ENCODE measurements at regions not wholly inside any gene's neighbourhood (a gene's known extent, or its start where the extent isn't known, plus 50 kb on each side); places are given as distances from the start of the nearest gene placed in this dataset.

DNA sequence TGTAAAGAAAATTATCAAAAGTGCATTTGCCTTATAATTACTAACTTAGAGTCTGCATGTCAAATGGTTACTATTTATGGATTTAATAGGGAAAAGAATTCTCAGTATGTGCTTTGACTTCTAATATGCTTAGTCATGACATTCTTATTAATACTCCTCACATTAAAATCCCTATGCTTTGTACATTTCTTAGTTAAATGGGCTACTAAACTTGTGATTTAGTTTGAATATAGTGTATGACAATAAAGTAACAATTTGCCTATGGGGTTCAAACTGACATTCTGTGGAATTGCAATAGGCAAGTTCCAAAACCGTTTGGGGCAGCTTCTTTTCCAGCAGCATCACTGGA, 361.9 kb upstream of the TMTC1 start:
- intact Hi-C loops (cut with micrococcal nuclease), result no loop called here
- Histone ChIP-seq H3K9me3 (replicated peaks) (no peaks in the 10 kb centered on the region), H3K4me1 (no peaks in the 10 kb centered on the region), H3K27ac (replicated peaks) (no peak overlapping the region), H3K4me3 (no peak overlapping the region), H3K27me3 (ENCODE audit: low read depth) (no peaks in the 10 kb centered on the region), H3K36me3 (no peaks in the 10 kb centered on the region)
- TF ChIP-seq, protein P1, sequence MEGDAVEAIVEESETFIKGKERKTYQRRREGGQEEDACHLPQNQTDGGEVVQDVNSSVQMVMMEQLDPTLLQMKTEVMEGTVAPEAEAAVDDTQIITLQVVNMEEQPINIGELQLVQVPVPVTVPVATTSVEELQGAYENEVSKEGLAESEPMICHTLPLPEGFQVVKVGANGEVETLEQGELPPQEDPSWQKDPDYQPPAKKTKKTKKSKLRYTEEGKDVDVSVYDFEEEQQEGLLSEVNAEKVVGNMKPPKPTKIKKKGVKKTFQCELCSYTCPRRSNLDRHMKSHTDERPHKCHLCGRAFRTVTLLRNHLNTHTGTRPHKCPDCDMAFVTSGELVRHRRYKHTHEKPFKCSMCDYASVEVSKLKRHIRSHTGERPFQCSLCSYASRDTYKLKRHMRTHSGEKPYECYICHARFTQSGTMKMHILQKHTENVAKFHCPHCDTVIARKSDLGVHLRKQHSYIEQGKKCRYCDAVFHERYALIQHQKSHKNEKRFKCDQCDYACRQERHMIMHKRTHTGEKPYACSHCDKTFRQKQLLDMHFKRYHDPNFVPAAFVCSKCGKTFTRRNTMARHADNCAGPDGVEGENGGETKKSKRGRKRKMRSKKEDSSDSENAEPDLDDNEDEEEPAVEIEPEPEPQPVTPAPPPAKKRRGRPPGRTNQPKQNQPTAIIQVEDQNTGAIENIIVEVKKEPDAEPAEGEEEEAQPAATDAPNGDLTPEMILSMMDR (IDR thresholded peaks at IDR 0.05; ENCODE audit: borderline replicate concordance), result no peak
- no peak for DNase-seq

DNA sequence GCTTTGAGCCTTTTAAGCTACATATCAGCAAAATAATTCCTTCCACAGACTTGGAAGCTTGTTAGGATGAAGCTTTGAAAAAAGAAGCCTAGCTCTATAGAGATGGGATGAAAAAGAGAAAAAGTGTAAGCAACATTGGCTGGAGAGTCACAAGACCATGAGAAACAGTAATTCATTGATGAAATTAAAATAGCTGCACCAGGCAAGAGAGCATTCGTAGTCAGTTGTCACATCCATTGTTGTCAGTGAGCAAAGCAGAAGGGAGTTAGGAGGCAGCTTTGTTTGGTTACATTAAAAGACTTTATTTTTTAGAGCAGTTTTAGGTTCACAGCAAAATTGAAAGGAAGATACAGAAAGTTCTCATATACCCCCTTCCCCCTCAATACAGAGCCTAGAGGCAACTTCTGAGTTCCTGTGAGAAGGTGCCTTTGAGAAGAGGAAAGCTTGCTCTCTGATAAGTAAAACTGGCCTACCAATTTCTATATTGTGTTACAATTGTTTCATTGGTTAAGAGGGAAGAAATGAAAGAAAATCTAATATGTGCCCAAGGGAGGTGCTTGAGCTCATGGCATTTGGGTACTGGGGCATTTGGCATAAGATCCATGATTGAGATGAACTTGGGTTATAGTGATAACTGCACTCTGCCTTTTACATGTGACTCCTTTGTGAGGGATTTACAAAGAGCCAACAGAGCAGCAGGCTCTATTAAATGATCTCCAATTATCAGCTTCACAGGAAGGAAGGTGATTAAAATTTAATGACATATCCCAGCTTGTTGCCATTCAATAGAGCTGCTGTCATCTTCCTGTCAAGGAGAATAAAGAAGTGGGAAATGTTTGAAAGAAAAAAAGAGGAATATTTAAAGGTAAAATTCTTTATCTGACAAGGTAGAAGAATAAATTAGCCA, 361.3 kb upstream of the TMTC1 start:
- intact Hi-C loops (cut with micrococcal nuclease), result no loop called here
- H3K4me3 ChIP-seq, result no peak overlapping the region

DNA sequence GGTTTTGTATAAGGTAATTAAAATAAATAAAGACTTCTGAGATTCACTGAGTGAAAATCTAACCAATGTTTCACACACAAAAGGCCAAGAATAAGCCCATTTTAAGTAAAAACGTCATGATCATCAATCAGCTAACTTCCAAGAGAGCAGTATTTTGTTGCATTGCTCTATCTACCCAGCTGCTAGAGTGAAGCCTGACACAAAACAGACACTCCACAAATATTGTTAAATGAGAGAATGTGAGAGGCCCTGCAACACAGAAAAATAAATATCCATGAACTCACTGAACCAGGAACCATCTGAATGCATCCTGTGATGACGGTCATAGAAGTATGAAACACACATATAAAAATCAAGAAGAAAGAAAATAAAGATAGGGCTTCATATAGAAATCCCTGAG, 358.6 kb upstream of the TMTC1 start:
- no peak overlapping the region for H3K27ac ChIP-seq (replicated peaks)
- no peaks in the 10 kb centered on the region for H3K4me1 ChIP-seq
- DNase-seq, result no peak
- no peak overlapping the region for H3K4me3 ChIP-seq
- peaks cover 6% of the 10 kb centered on the region for H3K9me3 ChIP-seq (replicated peaks)
- H3K27me3 ChIP-seq (ENCODE audit: low read depth), result no peaks in the 10 kb centered on the region
- intact Hi-C loops (cut with micrococcal nuclease), result no loop called here
- TF ChIP-seq, protein P1 (IDR thresholded peaks at IDR 0.05; ENCODE audit: borderline replicate concordance), result no peak
- H3K36me3 ChIP-seq, result no peaks in the 10 kb centered on the region

More for the DNA sequence above, 361.3 kb upstream of the TMTC1 start:
- no peak for DNase-seq
- no peaks in the 10 kb centered on the region for H3K36me3 ChIP-seq
- H3K27me3 ChIP-seq (ENCODE audit: low read depth), result no peaks in the 10 kb centered on the region
- TF ChIP-seq, protein P1 (IDR thresholded peaks at IDR 0.05; ENCODE audit: borderline replicate concordance), result no peak
- no peaks in the 10 kb centered on the region for H3K4me1 ChIP-seq
- H3K9me3 ChIP-seq (replicated peaks), result peaks cover 2% of the 10 kb centered on the region
- H3K27ac ChIP-seq (replicated peaks), result no peak overlapping the region

DNA sequence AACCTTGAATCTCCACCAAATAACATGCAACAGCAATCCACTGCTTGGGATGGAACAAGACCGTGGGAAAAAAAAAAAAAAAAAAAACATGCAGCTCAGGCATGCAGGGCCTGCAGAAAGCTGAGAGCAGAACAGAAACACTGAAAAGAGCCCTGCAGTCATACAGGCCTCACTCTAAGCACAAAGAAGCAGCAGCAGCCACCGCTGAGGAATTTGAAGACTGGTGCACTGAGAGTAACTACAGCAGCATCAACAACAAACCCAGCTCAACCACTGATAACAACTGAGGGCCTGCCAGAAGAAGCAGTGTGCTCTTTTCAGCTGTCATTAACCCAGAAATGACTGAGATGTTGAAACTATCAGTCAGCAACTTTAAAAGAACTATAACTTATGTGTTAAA, 354.7 kb upstream of the TMTC1 start:
- intact Hi-C loops (cut with micrococcal nuclease), result no loop called here
- TF ChIP-seq, protein P1 (IDR thresholded peaks at IDR 0.05; ENCODE audit: borderline replicate concordance), result no peak
- H3K4me3 ChIP-seq, result no peak overlapping the region
- H3K9me3 ChIP-seq (replicated peaks), result peaks cover 6% of the 10 kb centered on the region
- no peaks in the 10 kb centered on the region for H3K27me3 ChIP-seq (ENCODE audit: low read depth)
- H3K36me3 ChIP-seq, result no peaks in the 10 kb centered on the region
- no peak for DNase-seq
- no peak overlapping the region for H3K27ac ChIP-seq (replicated peaks)
- no peaks in the 10 kb centered on the region for H3K4me1 ChIP-seq

DNA sequence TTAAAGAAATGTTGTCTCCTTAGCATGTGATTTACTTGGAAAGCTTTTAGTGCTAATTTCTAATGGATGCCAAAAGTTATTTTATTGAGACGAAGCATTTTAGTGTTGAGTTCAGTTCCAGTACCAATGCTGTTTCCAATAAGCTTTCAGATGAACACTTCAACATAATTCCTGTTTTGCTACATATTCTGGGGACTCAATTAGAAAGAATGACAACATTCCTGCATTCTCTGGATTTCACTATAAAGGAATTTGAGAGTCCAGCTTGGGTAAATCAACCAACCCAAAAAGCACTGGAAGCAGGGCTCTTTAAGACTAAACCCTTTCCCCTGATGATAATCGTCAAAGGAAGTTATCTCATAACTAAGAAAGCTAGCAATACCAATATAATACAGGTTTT, 353.0 kb upstream of the TMTC1 start:
- Histone ChIP-seq H3K36me3 (no peaks in the 10 kb centered on the region), H3K4me1 (no peaks in the 10 kb centered on the region), H3K27ac (replicated peaks) (no peak overlapping the region), H3K27me3 (ENCODE audit: low read depth) (no peaks in the 10 kb centered on the region), H3K9me3 (replicated peaks) (peaks cover 6% of the 10 kb centered on the region), H3K4me3 (no peak overlapping the region)
- TF ChIP-seq, protein P1 (IDR thresholded peaks at IDR 0.05; ENCODE audit: borderline replicate concordance), result no peak
- intact Hi-C loops (cut with micrococcal nuclease), result no loop called here
- no peak for DNase-seq
